ENCODE measurements at regions not wholly inside any gene's neighbourhood (a gene's known extent, or its start where the extent isn't known, plus 50 kb on each side); places are given as distances from the start of the nearest gene placed in this dataset.
"Not testable (repeated sequence)": the region's sequence is repeated elsewhere in the genome, so short reads cannot be mapped to it uniquely, and the experiment has no call there.

GRCh38 chr5:104932431-104932830 lies 1369.8 kb upstream of the NUDT12 start:
- DNase-seq (ENCODE audit: low spot score), result no peak

DNA sequence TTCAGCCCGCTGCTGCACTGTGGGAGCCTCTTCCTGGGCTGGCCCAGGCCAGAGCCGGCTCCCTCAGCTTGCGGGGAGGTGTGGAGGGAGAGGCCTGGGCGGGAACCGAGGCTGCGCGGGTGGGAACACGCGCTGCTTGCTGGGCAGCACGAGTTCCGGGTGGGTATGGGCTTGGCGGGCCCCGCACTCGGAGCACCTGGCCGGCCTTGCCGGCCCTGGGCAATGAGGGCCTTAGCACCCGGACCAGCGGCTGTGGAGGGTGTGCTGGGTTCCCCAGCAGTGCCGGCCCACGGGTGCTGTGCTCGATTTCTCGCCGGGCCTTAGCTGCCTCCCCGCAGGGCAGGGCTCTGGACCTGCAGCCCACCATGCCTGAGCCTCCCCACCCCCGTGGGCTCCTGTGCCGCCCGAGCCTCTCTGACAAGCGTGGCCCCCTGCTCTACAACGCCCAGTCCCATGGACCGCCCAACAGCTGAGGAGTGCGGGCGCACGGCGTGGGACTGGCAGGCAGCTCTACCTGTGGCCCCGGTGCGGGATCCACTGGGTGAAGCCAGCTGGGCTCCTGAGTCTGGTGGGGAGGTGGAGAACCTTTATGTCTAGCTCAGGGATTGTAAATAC lies 1366.4 kb upstream of the NUDT12 start:
- no peak for DNase-seq (ENCODE audit: low spot score)

DNA sequence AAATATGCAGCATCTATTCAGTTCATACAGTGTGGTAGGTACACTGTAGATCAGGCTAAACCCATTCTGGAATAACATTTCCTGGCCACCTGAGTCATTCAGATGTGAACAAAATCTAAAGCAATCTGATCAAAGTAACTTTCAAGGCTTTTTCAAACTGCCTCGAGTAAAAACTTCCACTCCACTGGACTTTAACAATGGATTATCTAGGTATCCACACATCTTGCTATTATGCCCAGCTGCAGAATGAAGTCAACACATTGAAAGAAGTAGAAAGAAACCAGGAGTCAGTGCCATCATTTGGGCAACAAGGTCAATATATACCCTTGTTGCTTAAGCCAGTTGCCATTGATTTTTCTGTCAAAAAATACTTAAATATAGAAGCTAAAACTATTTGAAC lies 1352.6 kb upstream of the NUDT12 start:
- DNase-seq (ENCODE audit: low spot score), result no peak

GRCh38 chr5:104914536-104915070 lies 1352.0 kb upstream of the NUDT12 start:
- DNase-seq (ENCODE audit: low spot score), result no peak

DNA sequence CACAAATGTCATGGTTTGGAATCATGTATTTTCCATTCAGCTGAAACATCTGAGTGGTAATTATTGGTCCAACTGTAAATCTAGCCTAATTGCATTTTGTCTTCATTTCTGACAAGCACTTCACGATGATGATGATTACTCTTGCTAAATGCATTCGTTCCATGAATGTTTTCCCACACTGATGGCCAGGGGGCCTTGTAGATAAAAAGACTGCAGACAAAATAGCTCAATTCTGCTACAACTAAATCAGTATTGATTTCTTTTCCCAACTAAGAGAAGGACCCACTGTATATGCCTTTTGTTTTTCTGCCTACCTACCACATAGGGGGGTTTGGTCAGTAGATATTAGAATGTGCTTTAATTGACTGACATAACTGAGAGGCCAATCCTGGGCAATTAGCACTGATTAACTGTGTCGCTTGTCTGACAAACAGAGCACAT lies 1351.3 kb upstream of the NUDT12 start:
- DNase-seq (ENCODE audit: low spot score), result no peak

- DNase-seq (ENCODE audit: low spot score), result no peak
Measured at GRCh38 chr5:104909803-104910202, 1347.2 kb upstream of the NUDT12 start.

GRCh38 chr5:104904561-104904960 lies 1342.0 kb upstream of the NUDT12 start:
- no peak for DNase-seq (ENCODE audit: low spot score)

GRCh38 chr5:104903941-104904340 lies 1341.4 kb upstream of the NUDT12 start:
- no peak for DNase-seq (ENCODE audit: low spot score)

- DNase-seq (ENCODE audit: low spot score), result no peak
Measured at GRCh38 chr5:104891596-104891995, 1329.0 kb upstream of the NUDT12 start.

DNA sequence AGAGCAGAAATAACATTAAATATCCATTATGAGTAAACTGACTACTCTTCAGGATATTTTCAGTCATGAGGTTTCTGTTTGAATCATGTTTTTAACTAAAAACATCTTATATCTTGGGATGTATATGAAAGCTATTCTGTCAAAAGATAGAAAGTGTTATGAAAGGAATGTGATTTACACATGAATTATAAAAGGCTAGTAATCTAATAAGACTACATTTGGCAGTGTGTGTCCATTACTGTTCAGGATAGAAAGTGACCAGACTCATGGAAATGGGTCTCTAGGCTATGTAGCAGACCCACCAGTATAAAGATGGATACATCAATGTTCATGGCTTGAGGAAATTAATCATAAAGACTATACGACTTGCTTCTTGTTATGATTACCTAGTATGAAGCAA lies 1328.2 kb upstream of the NUDT12 start:
- DNase-seq (ENCODE audit: low spot score), result no peak

- no peak for DNase-seq (ENCODE audit: low spot score)
Measured at GRCh38 chr5:104859437-104859836, 1296.8 kb upstream of the NUDT12 start.

GRCh38 chr5:104852099-104852498 lies 1289.5 kb upstream of the NUDT12 start:
- DNase-seq (ENCODE audit: low spot score), result not testable (repeated sequence)

DNA sequence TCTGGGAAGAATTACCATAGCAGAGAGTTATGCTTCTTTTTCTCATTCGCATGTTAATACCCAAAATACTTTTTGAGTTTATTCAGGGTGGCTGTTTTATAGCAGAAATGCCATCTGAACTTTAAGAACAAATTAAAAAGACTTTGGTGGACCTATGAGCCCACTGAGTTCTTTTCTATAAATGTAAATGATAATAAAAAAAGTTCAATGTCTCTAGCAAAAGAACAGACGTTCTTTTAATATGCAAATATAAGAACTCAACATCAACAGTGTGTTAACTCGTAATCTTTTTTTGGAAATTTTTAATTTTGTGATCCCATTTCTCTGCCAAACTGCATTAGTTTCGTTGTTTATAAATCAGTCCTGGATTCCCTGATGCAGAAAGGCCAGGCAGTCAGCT lies 1283.0 kb upstream of the NUDT12 start:
- DNase-seq (ENCODE audit: low spot score), result peak; percentile 77

DNA sequence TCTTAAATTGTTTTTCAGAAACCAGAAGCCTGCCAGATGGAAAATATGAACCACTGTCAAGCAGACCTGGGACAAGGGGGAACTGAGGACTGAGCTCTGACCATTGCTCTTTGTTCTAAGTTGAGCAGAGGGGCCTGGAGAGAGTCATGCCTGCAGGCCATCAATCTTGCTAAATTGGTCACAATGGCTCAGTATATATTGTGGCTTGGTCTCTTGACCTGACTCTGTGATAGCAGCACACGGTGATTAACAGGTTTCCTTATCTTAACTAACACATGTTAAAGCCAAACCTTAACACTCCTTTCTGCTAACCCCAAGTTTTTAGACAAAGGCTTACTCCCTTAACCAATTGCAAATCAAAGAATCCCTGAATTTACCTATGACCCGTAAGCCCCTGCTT lies 1281.2 kb upstream of the NUDT12 start:
- no peak for DNase-seq (ENCODE audit: low spot score)

- DNase-seq (ENCODE audit: low spot score), result no peak
Measured at GRCh38 chr5:104840284-104840683, 1277.7 kb upstream of the NUDT12 start.

GRCh38 chr5:104831515-104831914 lies 1268.9 kb upstream of the NUDT12 start:
- not testable (repeated sequence) for DNase-seq (ENCODE audit: low spot score)

GRCh38 chr5:104821606-104822005 lies 1259.0 kb upstream of the NUDT12 start:
- DNase-seq (ENCODE audit: low spot score), result no peak

GRCh38 chr5:104817127-104817526 lies 1254.5 kb upstream of the NUDT12 start:
- no peak for DNase-seq (ENCODE audit: low spot score)

DNA sequence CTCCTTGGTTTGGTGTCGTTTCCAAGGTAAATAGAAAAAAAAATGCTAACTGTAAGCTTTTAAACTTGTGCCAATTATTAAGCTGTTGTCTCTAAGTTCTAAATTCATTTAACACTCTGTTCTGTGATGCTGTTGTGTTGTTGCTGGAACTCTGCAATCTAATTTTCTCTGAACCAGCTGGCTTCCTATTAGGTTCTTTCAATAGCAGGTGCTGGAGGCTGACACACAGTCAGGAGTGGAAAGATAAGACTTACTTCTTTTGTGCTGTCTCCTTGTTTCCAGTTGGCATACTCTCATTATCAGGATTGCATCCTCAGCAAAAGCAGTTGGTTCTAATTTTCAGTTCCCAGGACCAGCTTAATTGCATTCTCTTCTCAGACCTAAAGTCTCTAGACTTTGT lies 1252.6 kb upstream of the NUDT12 start:
- no peak for DNase-seq (ENCODE audit: low spot score)

GRCh38 chr5:104800440-104801048 lies 1238.0 kb upstream of the NUDT12 start:
- no peak for DNase-seq (ENCODE audit: low spot score)

GRCh38 chr5:104793755-104794080 lies 1231.1 kb upstream of the NUDT12 start:
- peak; percentile 9 for DNase-seq (ENCODE audit: low spot score)

- DNase-seq (ENCODE audit: low spot score), result no peak
Measured at GRCh38 chr5:104793031-104793754, 1230.6 kb upstream of the NUDT12 start.

DNA sequence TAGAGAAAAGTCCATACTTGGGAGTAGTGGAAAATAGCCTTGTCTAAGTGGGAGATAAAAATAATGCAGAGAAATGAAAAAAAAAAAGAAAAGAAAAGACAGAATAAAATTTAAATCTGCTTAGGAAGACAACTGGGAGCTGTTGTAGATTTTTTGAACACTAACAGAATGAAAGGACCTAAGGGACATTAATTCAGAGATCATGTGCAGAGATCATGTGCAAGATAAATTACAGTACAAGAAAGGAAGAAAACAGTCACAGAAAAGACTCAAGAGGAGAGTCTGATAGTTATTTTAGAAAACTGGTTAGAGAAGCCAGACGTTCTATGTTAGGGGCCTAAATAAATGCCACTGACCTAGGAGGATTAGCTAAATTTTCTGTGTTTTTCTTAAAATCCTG lies 1226.8 kb upstream of the NUDT12 start:
- peak; percentile 42 for DNase-seq (ENCODE audit: low spot score)

Data from umbilical cord (tissue), 1 donor.